Tibial artery (tissue), 4 donors: ENCODE measurements at regions not wholly inside any gene's neighbourhood (a gene's known extent, or its start where the extent isn't known, plus 50 kb on each side); places are given as distances from the start of the nearest gene placed in this dataset.
"Not testable (repeated sequence)": the region's sequence is repeated elsewhere in the genome, so short reads cannot be mapped to it uniquely, and the experiment has no call there.

Experiments
- DNase-seq, 2 donors: peaks; one replicate each; pipeline ENCODE4 v3.0.0-alpha.2; 2019
- H3K27ac ChIP-seq, 2 donors: fragments of 200-600 bp; sonication (generic) in 1 of 2; 1 replicate in 1 of 2; 2 replicates in 1 of 2; pipeline ENCODE4 v1.5.1; 2018 to 2019; ENCODE audit warnings: mild to moderate bottlenecking in 1 of 2
- H3K27me3 ChIP-seq, 2 donors: fragments of 200-600 bp; sonication (generic) in 1 of 2; one replicate each; pipeline versions ENCODE4 v1.5.1 to v1.6.0; 2016 to 2019
- H3K36me3 ChIP-seq, 3 donors: fragments of 200-600 bp; sonication (generic) in 2 of 3; one replicate each; pipeline ENCODE4 v1.5.1; 2016 to 2019; ENCODE audit warnings: mild to moderate bottlenecking in 2 of 3
- H3K4me1 ChIP-seq, 4 donors: fragments of 200-600 bp; sonication (generic) in 2 of 4; 1 replicate in 3 of 4; 2 replicates in 1 of 4; pipeline ENCODE4 v1.5.1; 2016 to 2019
- H3K4me3 ChIP-seq, 2 donors: fragments of 200-600 bp; sonication (generic) in 1 of 2; 1 replicate in 1 of 2; 2 replicates in 1 of 2; pipeline ENCODE4 v1.5.1; 2018 to 2019; ENCODE audit warnings: mild to moderate bottlenecking in 2 of 2
- H3K9me3 ChIP-seq, 3 donors: fragments of 200-600 bp; sonication (generic) in 1 of 3; one replicate each; pipeline ENCODE4 v1.5.1; 2016 to 2019
- CTCF ChIP-seq, 2 experiments: fragments of 200-600 bp in 1 of 2; fragments of 450-650 bp in 1 of 2; IDR thresholded peaks; one replicate each; pipeline ENCODE4 v1.5.1; 2017 to 2019; ENCODE audit warnings: antibody characterized with exemption in 2 of 2, mild to moderate bottlenecking in 1 of 2, moderate library complexity in 1 of 2
- intact Hi-C: fragments of 100-400 bp; cut with DNase I; formaldehyde crosslinking; loops from one replicate; pipeline ENCODE4 v1.15.0; 2023; ENCODE audit warnings: low total_unique reads

- H3K27ac ChIP-seq: no peak overlapping the region
- no peak for DNase-seq
- no peak for TF ChIP-seq CTCF (IDR thresholded peaks at IDR 0.05)
- intact Hi-C loops: no loop called here
- H3K4me1 ChIP-seq: no peaks in the 10 kb centered on the region
- H3K36me3 ChIP-seq: no peaks in the 10 kb centered on the region
- no peaks in the 10 kb centered on the region for H3K27me3 ChIP-seq
- H3K9me3 ChIP-seq: no peaks in the 10 kb centered on the region
- no peak overlapping the region for H3K4me3 ChIP-seq
Measured at GRCh38 chr13:18714889-18715288, 466.7 kb downstream of the TUBA3C start.

- not testable (repeated sequence) for DNase-seq, H3K4me1 ChIP-seq, H3K27ac ChIP-seq
Measured at GRCh38 chr13:18710673-18711072, 471.0 kb downstream of the TUBA3C start.

GRCh38 chr13:18706538-18706937, 475.1 kb downstream of the TUBA3C start:
- intact Hi-C loops, H3K9me3 ChIP-seq, H3K4me3 ChIP-seq, DNase-seq, H3K36me3 ChIP-seq, H3K4me1 ChIP-seq, H3K27ac ChIP-seq, H3K27me3 ChIP-seq: not testable (repeated sequence)

More at GRCh38 chr13:18710673-18711072, 471.0 kb downstream of the TUBA3C start:
- H3K36me3 ChIP-seq, H3K9me3 ChIP-seq, intact Hi-C loops, H3K4me3 ChIP-seq, H3K27me3 ChIP-seq: not testable (repeated sequence)

- H3K9me3 ChIP-seq, H3K4me3 ChIP-seq, H3K4me1 ChIP-seq, H3K36me3 ChIP-seq, intact Hi-C loops, DNase-seq, H3K27me3 ChIP-seq, H3K27ac ChIP-seq: not testable (repeated sequence)
Measured at GRCh38 chr13:18702464-18703247, 479.0 kb downstream of the TUBA3C start.

- H3K27me3 ChIP-seq, H3K36me3 ChIP-seq, DNase-seq, H3K9me3 ChIP-seq, H3K4me1 ChIP-seq, H3K4me3 ChIP-seq, intact Hi-C loops, H3K27ac ChIP-seq: not testable (repeated sequence)
Measured at GRCh38 chr13:18698332-18698731, 483.3 kb downstream of the TUBA3C start.

GRCh38 chr13:18697851-18698250, 483.8 kb downstream of the TUBA3C start:
- H3K27ac ChIP-seq, H3K36me3 ChIP-seq, intact Hi-C loops, H3K9me3 ChIP-seq, H3K4me1 ChIP-seq, H3K4me3 ChIP-seq, H3K27me3 ChIP-seq, DNase-seq: not testable (repeated sequence)

GRCh38 chr13:18697221-18697620, 484.4 kb downstream of the TUBA3C start:
- DNase-seq, H3K27me3 ChIP-seq, H3K27ac ChIP-seq, H3K4me3 ChIP-seq, H3K4me1 ChIP-seq, H3K36me3 ChIP-seq, H3K9me3 ChIP-seq, intact Hi-C loops: not testable (repeated sequence)

- H3K4me3 ChIP-seq, H3K27ac ChIP-seq, DNase-seq, H3K36me3 ChIP-seq, H3K27me3 ChIP-seq, intact Hi-C loops, H3K4me1 ChIP-seq, H3K9me3 ChIP-seq: not testable (repeated sequence)
Measured at GRCh38 chr13:18677403-18677802, 504.2 kb downstream of the TUBA3C start.

GRCh38 chr13:18675268-18675667, 506.4 kb downstream of the TUBA3C start:
- DNase-seq, H3K27ac ChIP-seq, H3K4me3 ChIP-seq, intact Hi-C loops, H3K4me1 ChIP-seq, H3K27me3 ChIP-seq, H3K36me3 ChIP-seq, H3K9me3 ChIP-seq: not testable (repeated sequence)

GRCh38 chr13:18673794-18674193, 507.8 kb downstream of the TUBA3C start:
- H3K9me3 ChIP-seq, intact Hi-C loops, H3K36me3 ChIP-seq, H3K27ac ChIP-seq, H3K4me1 ChIP-seq, DNase-seq, H3K27me3 ChIP-seq, H3K4me3 ChIP-seq: not testable (repeated sequence)

GRCh38 chr13:18666585-18666984, 515.0 kb downstream of the TUBA3C start:
- DNase-seq: not testable (repeated sequence)

GRCh38 chr13:18665716-18666115, 515.9 kb downstream of the TUBA3C start:
- H3K36me3 ChIP-seq, intact Hi-C loops, H3K4me3 ChIP-seq, H3K27me3 ChIP-seq, H3K27ac ChIP-seq, DNase-seq, H3K4me1 ChIP-seq, H3K9me3 ChIP-seq: not testable (repeated sequence)

More at GRCh38 chr13:18666585-18666984, 515.0 kb downstream of the TUBA3C start:
- H3K27me3 ChIP-seq, H3K36me3 ChIP-seq, H3K27ac ChIP-seq, H3K4me3 ChIP-seq, H3K9me3 ChIP-seq, H3K4me1 ChIP-seq, intact Hi-C loops: not testable (repeated sequence)

- intact Hi-C loops, H3K4me3 ChIP-seq: not testable (repeated sequence)
Measured at GRCh38 chr13:18665124-18665523, 516.5 kb downstream of the TUBA3C start.

GRCh38 chr13:18663222-18663621, 518.4 kb downstream of the TUBA3C start:
- H3K27ac ChIP-seq, H3K4me3 ChIP-seq, intact Hi-C loops, DNase-seq, H3K4me1 ChIP-seq, H3K9me3 ChIP-seq, H3K27me3 ChIP-seq, H3K36me3 ChIP-seq: not testable (repeated sequence)

More at GRCh38 chr13:18665124-18665523, 516.5 kb downstream of the TUBA3C start:
- not testable (repeated sequence) for H3K27ac ChIP-seq, H3K9me3 ChIP-seq, H3K27me3 ChIP-seq, DNase-seq, H3K4me1 ChIP-seq, H3K36me3 ChIP-seq
